Fibroblast of skin of left quadriceps (primary cell): ENCODE measurements at regions not wholly inside any gene's neighbourhood (a gene's known extent, or its start where the extent isn't known, plus 50 kb on each side); places are given as distances from the start of the nearest gene placed in this dataset.

Experiments
- DNase-seq, 2 experiments: peaks; one replicate each; pipeline ENCODE4 v3.0.0-alpha.2; 2013; ENCODE audit warnings: low read depth in 2 of 2

GRCh38 chr6:25224242-25224641 lies 54.9 kb upstream of the CARMIL1 start:
- DNase-seq: no peak

- no peak for DNase-seq
These were observed 51.3 kb upstream of the CARMIL1 start for GRCh38 chr6:25227854-25228253.
